ENCODE measurements at regions not wholly inside any gene's neighbourhood (a gene's known extent, or its start where the extent isn't known, plus 50 kb on each side); places are given as distances from the start of the nearest gene placed in this dataset.

DNA sequence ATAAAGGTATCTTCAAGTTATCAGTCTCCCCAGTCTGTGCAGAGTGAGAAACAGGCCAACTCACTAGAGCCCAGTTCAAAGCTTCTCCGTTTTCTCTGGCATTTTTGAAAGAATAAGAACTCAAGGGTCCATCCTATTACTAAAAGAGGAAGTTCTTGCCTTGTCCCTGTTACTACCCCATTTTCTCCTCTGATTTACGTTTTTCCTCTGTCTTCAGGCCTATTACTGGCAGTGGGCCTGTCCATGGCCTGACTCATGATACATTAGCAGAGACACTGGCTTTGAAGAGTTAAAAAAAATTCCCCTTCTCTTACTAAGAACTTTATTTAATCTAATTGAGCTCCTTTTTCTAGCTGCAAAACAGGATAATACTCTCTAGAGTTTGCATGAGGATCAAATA, 624.0 kb upstream of the KLF4 start (continued):
- no peak for TF ChIP-seq KLF6 (CRISPR knock-in tag; IDR thresholded peaks at IDR 0.05)
- no peak for TF ChIP-seq ZNF207 (IDR thresholded peaks at IDR 0.05; ENCODE audit: borderline replicate concordance)
- no peak for TF ChIP-seq IRF2 (CRISPR knock-in tag; IDR thresholded peaks at IDR 0.05)
- no peak for TF ChIP-seq GABPB1 (CRISPR knock-in tag; IDR thresholded peaks at IDR 0.05)
- TF ChIP-seq ZNF713 (CRISPR knock-in tag; IDR thresholded peaks at IDR 0.05) = no peak
- no peak for TF ChIP-seq RNF2 (conservative IDR thresholded peaks at IDR 0.05; ENCODE audit: low read depth)

DNA sequence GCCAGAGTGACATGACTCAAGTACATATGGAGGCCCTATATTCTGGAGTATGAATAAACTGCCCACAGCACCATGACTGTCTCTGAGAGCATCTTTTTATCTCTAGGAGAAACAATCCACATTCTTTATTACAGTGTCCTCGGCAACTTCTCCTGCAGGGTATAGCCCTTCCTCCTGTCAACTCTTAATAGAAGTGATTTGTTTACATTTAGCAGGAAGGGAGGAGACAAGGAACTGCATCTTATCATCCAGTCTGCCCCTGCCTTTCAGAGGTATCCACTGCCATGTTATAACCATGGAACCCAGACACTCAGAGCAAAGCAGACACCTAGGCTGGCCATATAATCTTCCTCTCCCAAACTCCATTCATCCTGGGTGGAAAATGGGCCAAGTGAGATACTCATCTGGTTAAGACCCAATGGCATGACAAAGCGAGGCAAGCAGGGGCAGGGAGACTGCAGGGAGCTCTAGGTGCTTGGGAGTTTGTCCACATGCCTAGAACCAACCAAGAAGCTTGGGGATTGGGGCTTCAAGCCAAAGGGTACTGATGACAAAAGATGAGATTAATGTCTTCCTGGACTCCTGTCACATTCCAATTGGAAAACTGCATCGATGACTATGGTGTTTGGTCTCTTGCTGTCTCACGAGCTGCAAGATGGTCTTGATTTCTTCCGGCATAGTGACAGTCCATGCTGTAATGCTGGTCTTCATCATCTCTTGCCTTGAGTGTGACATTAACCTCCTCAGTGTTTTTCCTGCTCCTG, 620.5 kb upstream of the KLF4 start:
- H3K4me3 ChIP-seq (replicated peaks in 1 of 3; ENCODE audit: insufficient read depth in 1 of 3, low read depth in 2 of 3, low read length in 3 of 3) = no peak overlapping the region
- BruUV-seq (replicated peaks) = no TSS peak
- H3K4me1 ChIP-seq (ENCODE audit: insufficient read depth, low read length) = peaks cover 14% of the 10 kb centered on the region
- DNase-seq (ENCODE audit: low spot score) (no peak), FAIRE-seq (no peak), ATAC-seq (no peak)
- H3K9me3 ChIP-seq (ENCODE audit: low read length) = no peaks in the 10 kb centered on the region
- no peak overlapping the region for H2AFZ ChIP-seq (ENCODE audit: low read length)
- H3K27me3 ChIP-seq (ENCODE audit: control insufficient read depth in 1 of 2, insufficient read depth in 2 of 2, low read length in 2 of 2) = no peaks in the 10 kb centered on the region
- H3K79me2 ChIP-seq (ENCODE audit: insufficient read depth, low read length) = no peaks in the 10 kb centered on the region
- H3K27ac ChIP-seq (ENCODE audit: extremely low read length, insufficient read depth, low read length) = no peak overlapping the region
- ChIA-PET POLR2A (no interaction called here), CTCF (ENCODE audit: low intra/inter-chr PET ratio, low total read pairs) (no interaction called here)
- no peaks in the 10 kb centered on the region for H3K36me3 ChIP-seq (replicated peaks in 1 of 2; ENCODE audit: control insufficient read depth in 1 of 2, insufficient read depth in 2 of 2, low read length in 2 of 2)
- H4K20me1 ChIP-seq (ENCODE audit: insufficient read depth, low read length) = no peaks in the 10 kb centered on the region
- in situ Hi-C loops (cut with HindIII; ENCODE audit: extremely low pct_ligation_motif_present, low pct_unique_long_range_greater_than_20kb) = no loop called here
- H3K4me2 ChIP-seq (ENCODE audit: low read depth, low read length) = no peak overlapping the region
- H3K9ac ChIP-seq (ENCODE audit: insufficient read depth, low read depth, low read length) = no peak overlapping the region
- WGBS (ENCODE audit: low lambda C conversion rate) = 55% methylated on average over 5 of the region's 5 CpGs
- intact Hi-C loops (cut with micrococcal nuclease; ENCODE audit: unreplicated experiment) = no loop called here
- TF ChIP-seq IKZF4 (CRISPR knock-in tag; IDR thresholded peaks at IDR 0.05; ENCODE audit: borderline replicate concordance, low read depth, not compliant biosample characterization) (no peak), HIVEP1 (CRISPR knock-in tag; IDR thresholded peaks at IDR 0.05) (no peak), SAFB2 (CRISPR knock-in tag; IDR thresholded peaks at IDR 0.05; ENCODE audit: borderline replicate concordance, low read depth) (no peak), PITX1 (CRISPR knock-in tag; IDR thresholded peaks at IDR 0.05) (no peak), BHLHE40 (IDR thresholded peaks at IDR 0.05; ENCODE audit: low read length) (no peak), ZGPAT (CRISPR knock-in tag; IDR thresholded peaks at IDR 0.05) (no peak)
- TF ChIP-seq, protein P1, sequence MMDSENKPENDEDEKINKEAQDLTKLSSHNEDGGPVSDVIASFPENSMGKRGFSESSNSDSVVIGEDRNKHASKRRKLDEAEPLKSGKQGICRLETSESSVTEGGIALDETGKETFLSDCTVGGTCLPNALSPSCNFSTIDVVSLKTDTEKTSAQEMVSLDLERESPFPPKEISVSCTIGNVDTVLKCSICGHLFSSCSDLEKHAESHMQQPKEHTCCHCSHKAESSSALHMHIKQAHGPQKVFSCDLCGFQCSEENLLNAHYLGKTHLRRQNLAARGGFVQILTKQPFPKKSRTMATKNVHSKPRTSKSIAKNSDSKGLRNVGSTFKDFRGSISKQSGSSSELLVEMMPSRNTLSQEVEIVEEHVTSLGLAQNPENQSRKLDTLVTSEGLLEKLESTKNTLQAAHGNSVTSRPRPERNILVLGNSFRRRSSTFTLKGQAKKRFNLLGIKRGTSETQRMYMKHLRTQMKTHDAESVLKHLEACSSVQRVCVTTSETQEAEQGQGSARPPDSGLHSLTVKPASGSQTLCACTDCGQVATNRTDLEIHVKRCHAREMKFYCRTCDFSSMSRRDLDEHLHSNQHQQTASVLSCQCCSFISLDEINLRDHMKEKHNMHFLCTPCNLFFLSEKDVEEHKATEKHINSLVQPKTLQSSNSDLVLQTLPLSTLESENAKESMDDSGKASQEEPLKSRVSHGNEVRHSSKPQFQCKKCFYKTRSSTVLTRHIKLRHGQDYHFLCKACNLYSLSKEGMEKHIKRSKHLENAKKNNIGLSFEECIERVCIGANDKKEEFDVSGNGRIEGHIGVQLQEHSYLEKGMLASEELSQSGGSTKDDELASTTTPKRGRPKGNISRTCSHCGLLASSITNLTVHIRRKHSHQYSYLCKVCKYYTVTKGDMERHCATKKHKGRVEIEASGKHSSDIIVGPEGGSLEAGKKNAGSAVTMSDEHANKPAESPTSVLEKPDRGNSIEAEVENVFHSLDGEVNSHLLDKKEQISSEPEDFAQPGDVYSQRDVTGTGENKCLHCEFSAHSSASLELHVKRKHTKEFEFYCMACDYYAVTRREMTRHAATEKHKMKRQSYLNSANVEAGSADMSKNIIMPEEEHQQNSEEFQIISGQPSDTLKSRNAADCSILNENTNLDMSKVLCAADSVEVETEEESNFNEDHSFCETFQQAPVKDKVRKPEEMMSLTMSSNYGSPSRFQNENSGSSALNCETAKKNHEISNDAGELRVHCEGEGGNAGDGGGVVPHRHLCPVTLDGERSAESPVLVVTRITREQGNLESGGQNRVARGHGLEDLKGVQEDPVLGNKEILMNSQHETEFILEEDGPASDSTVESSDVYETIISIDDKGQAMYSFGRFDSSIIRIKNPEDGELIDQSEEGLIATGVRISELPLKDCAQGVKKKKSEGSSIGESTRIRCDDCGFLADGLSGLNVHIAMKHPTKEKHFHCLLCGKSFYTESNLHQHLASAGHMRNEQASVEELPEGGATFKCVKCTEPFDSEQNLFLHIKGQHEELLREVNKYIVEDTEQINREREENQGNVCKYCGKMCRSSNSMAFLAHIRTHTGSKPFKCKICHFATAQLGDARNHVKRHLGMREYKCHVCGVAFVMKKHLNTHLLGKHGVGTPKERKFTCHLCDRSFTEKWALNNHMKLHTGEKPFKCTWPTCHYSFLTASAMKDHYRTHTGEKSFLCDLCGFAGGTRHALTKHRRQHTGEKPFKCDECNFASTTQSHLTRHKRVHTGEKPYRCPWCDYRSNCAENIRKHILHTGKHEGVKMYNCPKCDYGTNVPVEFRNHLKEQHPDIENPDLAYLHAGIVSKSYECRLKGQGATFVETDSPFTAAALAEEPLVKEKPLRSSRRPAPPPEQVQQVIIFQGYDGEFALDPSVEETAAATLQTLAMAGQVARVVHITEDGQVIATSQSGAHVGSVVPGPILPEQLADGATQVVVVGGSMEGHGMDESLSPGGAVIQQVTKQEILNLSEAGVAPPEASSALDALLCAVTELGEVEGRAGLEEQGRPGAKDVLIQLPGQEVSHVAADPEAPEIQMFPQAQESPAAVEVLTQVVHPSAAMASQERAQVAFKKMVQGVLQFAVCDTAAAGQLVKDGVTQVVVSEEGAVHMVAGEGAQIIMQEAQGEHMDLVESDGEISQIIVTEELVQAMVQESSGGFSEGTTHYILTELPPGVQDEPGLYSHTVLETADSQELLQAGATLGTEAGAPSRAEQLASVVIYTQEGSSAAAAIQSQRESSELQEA (CRISPR knock-in tag; IDR thresholded peaks at IDR 0.05; ENCODE audit: not compliant biosample characterization) = no peak

Data from HepG2 (cell line).